Activated naive CD8-positive, alpha-beta T cell treated with anti-CD3 and anti-CD28 coated beads, Interleukin-2, amount 50 U/mL, for 24 hours (primary cell): ENCODE measurements at regions not wholly inside any gene's neighbourhood (a gene's known extent, or its start where the extent isn't known, plus 50 kb on each side); places are given as distances from the start of the nearest gene placed in this dataset.

Experiments used
- ATAC-seq: fragments of 150-1000 bp; cut with Tn5 transposase; one replicate; pipeline ENCODE4 v1.10.0; 2021
- DNase-seq: peaks from one replicate; pipeline ENCODE4 v3.0.0; 2021
- H3K27ac Mint-ChIP-seq: one replicate; pipeline ENCODE4 v1.8.0; 2021; ENCODE audit warnings: mild to moderate bottlenecking, mixed read lengths
- H3K27me3 Mint-ChIP-seq: one replicate; pipeline ENCODE4 v1.8.0; 2021; ENCODE audit warnings: mixed read lengths
- H3K36me3 Mint-ChIP-seq: one replicate; pipeline ENCODE4 v1.8.0; 2021; ENCODE audit warnings: low read depth, mixed read lengths
- H3K4me1 Mint-ChIP-seq: one replicate; pipeline ENCODE4 v1.8.0; 2021; ENCODE audit warnings: mixed read lengths
- H3K4me3 Mint-ChIP-seq: one replicate; pipeline ENCODE4 v1.8.0; 2021; ENCODE audit warnings: mild to moderate bottlenecking, moderate library complexity, mixed read lengths
- H3K9me3 Mint-ChIP-seq: one replicate; pipeline ENCODE4 v1.8.0; 2021; ENCODE audit warnings: mixed read lengths

DNA sequence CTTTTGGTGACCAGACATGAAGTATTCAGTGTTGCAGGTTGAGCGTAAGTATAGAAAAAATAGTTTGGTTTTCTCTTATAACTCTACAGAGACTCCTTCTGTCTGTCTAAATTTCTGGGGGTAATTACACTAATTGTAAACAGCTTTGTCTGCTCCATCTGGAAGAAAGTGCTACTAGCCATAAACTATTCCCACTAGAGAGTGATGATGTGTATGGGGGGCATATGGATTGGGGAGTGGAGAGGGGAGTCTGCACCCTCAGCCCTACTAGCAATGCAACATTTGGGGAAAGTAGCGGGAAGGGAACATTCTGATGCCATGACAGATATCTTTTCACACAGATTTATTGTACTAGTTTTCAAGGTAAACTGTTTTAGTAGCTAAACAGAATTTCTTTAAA is 549.7 kb downstream of the TRIML1 start:
- Mint-ChIP-seq H3K9me3 (peaks cover 8% of the 10 kb centered on the region), H3K4me1 (no peaks in the 10 kb centered on the region), H3K27me3 (no peaks in the 10 kb centered on the region), H3K4me3 (no peak overlapping the region), H3K36me3 (no peaks in the 10 kb centered on the region), H3K27ac (no peak overlapping the region)
- ATAC-seq (no peak), DNase-seq (no peak)

- Mint-ChIP-seq H3K27me3 (no peaks in the 10 kb centered on the region), H3K4me3 (no peak overlapping the region), H3K9me3 (peaks cover 6% of the 10 kb centered on the region), H3K4me1 (no peaks in the 10 kb centered on the region), H3K27ac (no peak overlapping the region), H3K36me3 (no peaks in the 10 kb centered on the region)
- ATAC-seq (no peak), DNase-seq (no peak)
These were observed 552.6 kb downstream of the TRIML1 start for GRCh38 chr4:188691811-188692210.

DNA sequence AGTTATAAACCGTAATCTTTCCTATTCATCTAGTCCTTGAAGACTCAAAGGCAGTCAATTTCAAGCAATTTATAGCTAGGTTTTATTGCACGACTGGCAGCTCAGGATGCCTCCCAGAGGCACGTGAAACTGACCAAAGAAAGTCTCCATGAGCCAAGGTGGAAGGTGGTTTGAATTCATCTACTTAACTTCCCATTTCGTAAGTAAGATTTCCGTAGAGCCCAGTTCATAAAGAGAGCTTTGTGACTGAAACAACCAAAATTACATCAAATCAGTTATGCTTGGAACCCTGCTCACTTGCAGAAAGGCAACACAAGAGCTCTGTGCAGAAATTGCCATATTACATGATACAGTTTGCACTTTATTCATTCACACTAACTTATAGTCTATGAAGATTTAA is 556.0 kb downstream of the TRIML1 start:
- Mint-ChIP-seq H3K4me1 (no peaks in the 10 kb centered on the region), H3K27ac (no peak overlapping the region), H3K4me3 (no peak overlapping the region), H3K9me3 (peaks cover 4% of the 10 kb centered on the region), H3K27me3 (no peaks in the 10 kb centered on the region), H3K36me3 (no peaks in the 10 kb centered on the region)
- ATAC-seq (no peak), DNase-seq (no peak)

- Mint-ChIP-seq H3K4me3 (no peak overlapping the region), H3K36me3 (no peaks in the 10 kb centered on the region), H3K27me3 (no peaks in the 10 kb centered on the region), H3K9me3 (peaks cover 4% of the 10 kb centered on the region), H3K27ac (no peak overlapping the region), H3K4me1 (no peaks in the 10 kb centered on the region)
- ATAC-seq = no peak
- DNase-seq = no peak
These were observed 558.0 kb downstream of the TRIML1 start for GRCh38 chr4:188697243-188697642.

DNA sequence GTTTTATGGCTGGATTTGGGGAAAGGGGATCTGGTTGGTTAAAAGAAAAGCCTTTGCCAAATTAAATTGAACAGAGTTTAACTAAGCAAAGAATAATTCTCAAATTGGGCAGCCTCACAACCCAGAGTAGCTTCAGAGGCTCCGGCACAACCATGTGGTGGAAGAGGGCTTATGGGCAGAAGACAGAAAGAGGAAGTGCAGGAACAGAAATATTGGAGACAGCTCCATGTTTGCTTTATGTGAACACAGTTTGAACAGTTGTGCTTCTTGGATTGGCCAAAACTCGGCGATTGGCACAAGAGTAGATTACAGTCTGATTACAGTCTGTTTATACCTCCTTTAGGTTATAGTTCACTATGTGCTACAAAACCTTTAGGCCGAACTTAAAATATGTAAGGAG is 562.7 kb downstream of the TRIML1 start:
- H3K4me3 Mint-ChIP-seq = no peak overlapping the region
- no peak overlapping the region for H3K27ac Mint-ChIP-seq
- peaks cover 13% of the 10 kb centered on the region for H3K9me3 Mint-ChIP-seq
- no peaks in the 10 kb centered on the region for H3K36me3 Mint-ChIP-seq
- H3K4me1 Mint-ChIP-seq = no peaks in the 10 kb centered on the region
- no peak for DNase-seq
- no peak for ATAC-seq
- no peaks in the 10 kb centered on the region for H3K27me3 Mint-ChIP-seq

DNA sequence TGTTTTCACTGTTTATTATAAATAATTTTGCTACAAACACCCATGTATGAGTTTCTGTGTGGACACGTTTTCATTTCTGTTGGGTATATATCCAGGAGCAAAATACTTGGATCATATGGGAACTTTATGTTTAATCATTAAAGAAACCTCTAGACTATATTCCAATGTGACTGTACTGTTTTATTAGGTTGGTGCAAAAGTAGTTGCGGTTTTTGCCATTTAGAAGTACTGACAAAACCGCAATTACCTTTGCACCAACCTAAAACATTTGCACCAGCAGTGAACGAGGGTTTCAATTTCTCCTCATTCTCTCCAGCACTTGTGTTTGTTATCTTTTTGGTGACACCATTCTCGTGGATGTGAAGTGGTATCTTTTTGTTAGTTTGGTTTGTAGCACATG is 565.0 kb downstream of the TRIML1 start:
- H3K4me1 Mint-ChIP-seq = no peaks in the 10 kb centered on the region
- H3K9me3 Mint-ChIP-seq = peaks cover 14% of the 10 kb centered on the region
- no peaks in the 10 kb centered on the region for H3K27me3 Mint-ChIP-seq
- H3K4me3 Mint-ChIP-seq = no peak overlapping the region
- DNase-seq = no peak
- H3K36me3 Mint-ChIP-seq = no peaks in the 10 kb centered on the region
- H3K27ac Mint-ChIP-seq = no peak overlapping the region
- no peak for ATAC-seq

- H3K4me3 Mint-ChIP-seq = no peak overlapping the region
- DNase-seq (no peak), ATAC-seq (no peak)
- H3K27ac Mint-ChIP-seq = no peak overlapping the region
- no peaks in the 10 kb centered on the region for H3K36me3 Mint-ChIP-seq
- H3K4me1 Mint-ChIP-seq = no peaks in the 10 kb centered on the region
- peaks cover 19% of the 10 kb centered on the region for H3K9me3 Mint-ChIP-seq
- no peaks in the 10 kb centered on the region for H3K27me3 Mint-ChIP-seq
These were observed 567.8 kb downstream of the TRIML1 start for GRCh38 chr4:188707036-188707435.

DNA sequence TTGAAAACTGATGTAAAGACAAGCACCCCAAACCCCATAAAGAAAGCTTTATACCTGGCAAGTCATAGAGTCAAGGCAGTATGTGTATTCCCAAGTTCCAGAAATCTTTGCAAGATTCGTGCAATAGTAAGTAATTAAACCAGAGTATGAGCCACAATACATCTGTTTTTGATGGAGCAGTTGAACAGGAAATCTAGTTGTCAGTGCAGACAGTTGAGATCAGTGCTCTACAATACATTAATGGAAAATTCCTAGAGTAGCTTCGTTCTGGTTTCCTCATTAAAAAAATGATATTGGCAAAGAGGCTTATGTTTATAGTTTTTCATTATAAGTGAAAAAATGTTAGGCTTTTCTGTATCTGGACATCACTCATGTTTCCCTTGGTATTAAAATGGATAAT is 575.3 kb downstream of the TRIML1 start:
- H3K4me1 Mint-ChIP-seq = no peaks in the 10 kb centered on the region
- no peak overlapping the region for H3K4me3 Mint-ChIP-seq
- DNase-seq (no peak), ATAC-seq (no peak)
- H3K9me3 Mint-ChIP-seq = peaks cover 17% of the 10 kb centered on the region
- no peaks in the 10 kb centered on the region for H3K27me3 Mint-ChIP-seq
- no peak overlapping the region for H3K27ac Mint-ChIP-seq
- H3K36me3 Mint-ChIP-seq = no peaks in the 10 kb centered on the region

- Mint-ChIP-seq H3K36me3 (no peaks in the 10 kb centered on the region), H3K9me3 (peaks cover 14% of the 10 kb centered on the region), H3K27ac (no peak overlapping the region), H3K4me1 (no peaks in the 10 kb centered on the region), H3K4me3 (no peak overlapping the region), H3K27me3 (no peaks in the 10 kb centered on the region)
- ATAC-seq = no peak
- no peak for DNase-seq
These were observed 575.7 kb downstream of the TRIML1 start for GRCh38 chr4:188714907-188715306.

GRCh38 chr4:188717661-188718060 is 578.4 kb downstream of the TRIML1 start:
- Mint-ChIP-seq H3K27ac (no peak overlapping the region), H3K27me3 (no peaks in the 10 kb centered on the region), H3K36me3 (no peaks in the 10 kb centered on the region), H3K4me1 (no peaks in the 10 kb centered on the region), H3K4me3 (no peak overlapping the region), H3K9me3 (peaks cover 26% of the 10 kb centered on the region)
- no peak for ATAC-seq
- no peak for DNase-seq

- H3K27me3 Mint-ChIP-seq = no peaks in the 10 kb centered on the region
- ATAC-seq (no peak), DNase-seq (no peak)
- H3K4me3 Mint-ChIP-seq = no peak overlapping the region
- no peaks in the 10 kb centered on the region for H3K36me3 Mint-ChIP-seq
- H3K9me3 Mint-ChIP-seq = peaks cover 32% of the 10 kb centered on the region
- H3K27ac Mint-ChIP-seq = no peak overlapping the region
- no peaks in the 10 kb centered on the region for H3K4me1 Mint-ChIP-seq
These were observed 580.6 kb downstream of the TRIML1 start for GRCh38 chr4:188719794-188720193.

- ATAC-seq (no peak), DNase-seq (no peak)
- no peaks in the 10 kb centered on the region for H3K36me3 Mint-ChIP-seq
- H3K27ac Mint-ChIP-seq = no peak overlapping the region
- H3K4me3 Mint-ChIP-seq = no peak overlapping the region
- H3K4me1 Mint-ChIP-seq = no peaks in the 10 kb centered on the region
- H3K27me3 Mint-ChIP-seq = no peaks in the 10 kb centered on the region
- H3K9me3 Mint-ChIP-seq = peaks cover 26% of the 10 kb centered on the region
These were observed 583.7 kb downstream of the TRIML1 start for GRCh38 chr4:188722911-188723310.

DNA sequence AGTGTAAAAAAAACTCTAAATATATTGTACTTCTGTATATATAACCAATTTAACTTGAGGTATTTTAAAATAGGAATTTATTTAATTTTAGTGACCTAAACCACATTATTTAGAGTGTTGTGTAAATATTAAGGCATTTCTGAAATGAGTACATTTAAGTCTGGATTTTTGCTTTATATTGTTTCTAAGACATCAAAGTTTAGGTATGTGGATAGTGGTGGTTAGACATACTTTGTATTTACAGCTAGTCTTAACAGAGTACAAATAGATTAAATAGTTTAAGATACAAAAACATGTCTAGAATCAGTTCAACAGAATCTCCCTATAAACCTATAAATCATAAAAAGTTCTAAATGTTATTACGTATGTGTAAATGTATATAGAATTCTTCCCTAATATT is 588.5 kb downstream of the TRIML1 start:
- H3K36me3 Mint-ChIP-seq = no peaks in the 10 kb centered on the region
- no peak for ATAC-seq

GRCh38 chr4:188728359-188728758 is 589.1 kb downstream of the TRIML1 start:
- H3K9me3 Mint-ChIP-seq = peaks cover 15% of the 10 kb centered on the region
- no peak for DNase-seq
- H3K27me3 Mint-ChIP-seq = no peaks in the 10 kb centered on the region
- H3K4me3 Mint-ChIP-seq = no peak overlapping the region
- no peak for ATAC-seq
- H3K27ac Mint-ChIP-seq = no peak overlapping the region
- H3K4me1 Mint-ChIP-seq = no peaks in the 10 kb centered on the region
- no peaks in the 10 kb centered on the region for H3K36me3 Mint-ChIP-seq

More for the DNA sequence above, 588.5 kb downstream of the TRIML1 start:
- no peak for DNase-seq
- no peak overlapping the region for H3K4me3 Mint-ChIP-seq
- no peak overlapping the region for H3K27ac Mint-ChIP-seq
- H3K4me1 Mint-ChIP-seq = no peaks in the 10 kb centered on the region
- no peaks in the 10 kb centered on the region for H3K27me3 Mint-ChIP-seq
- H3K9me3 Mint-ChIP-seq = peaks cover 18% of the 10 kb centered on the region

- Mint-ChIP-seq H3K27me3 (no peaks in the 10 kb centered on the region), H3K36me3 (no peaks in the 10 kb centered on the region), H3K9me3 (peaks cover 8% of the 10 kb centered on the region), H3K4me3 (no peak overlapping the region), H3K27ac (no peak overlapping the region), H3K4me1 (no peaks in the 10 kb centered on the region)
- DNase-seq = no peak
- no peak for ATAC-seq
These were observed 592.9 kb downstream of the TRIML1 start for GRCh38 chr4:188732131-188732530.

DNA sequence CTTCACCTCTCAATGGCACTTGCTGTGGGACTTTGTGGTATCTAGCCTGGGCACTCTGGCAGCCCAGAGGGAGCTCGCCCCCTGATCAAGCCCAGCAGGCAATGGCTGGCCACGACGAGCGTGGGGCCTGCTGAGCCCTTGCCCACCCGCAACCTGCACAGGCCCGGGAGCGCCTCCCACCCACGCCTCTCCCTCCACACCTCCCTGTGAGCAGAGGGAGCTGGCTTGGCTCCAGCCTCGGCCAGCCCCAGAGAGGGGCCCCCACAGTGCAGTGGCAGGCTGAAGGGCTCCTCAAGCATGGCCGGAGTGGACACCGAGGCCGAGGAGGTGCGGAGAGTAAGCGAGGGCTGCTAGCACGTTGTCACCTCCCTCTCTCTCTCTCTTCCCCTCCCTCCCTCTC is 595.8 kb downstream of the TRIML1 start:
- Mint-ChIP-seq H3K27ac (no peak overlapping the region), H3K4me3 (no peak overlapping the region), H3K36me3 (no peaks in the 10 kb centered on the region), H3K9me3 (peaks cover 8% of the 10 kb centered on the region), H3K27me3 (no peaks in the 10 kb centered on the region), H3K4me1 (no peaks in the 10 kb centered on the region)
- no peak for DNase-seq
- no peak for ATAC-seq
